Activated CD4-positive, alpha-beta T cell treated with anti-CD3 and anti-CD28 coated beads, Interleukin-2, Interleukin-6, amounts not matched to agents 100 ng/mL and 50 ng/mL, durations not matched to agents 16 hours and 8 hours (primary cell): ENCODE measurements at regions not wholly inside any gene's neighbourhood (a gene's known extent, or its start where the extent isn't known, plus 50 kb on each side); places are given as distances from the start of the nearest gene placed in this dataset.

Source experiments
- DNase-seq: peaks from one replicate; pipeline ENCODE4 v3.0.0-alpha.2; 2020

DNA sequence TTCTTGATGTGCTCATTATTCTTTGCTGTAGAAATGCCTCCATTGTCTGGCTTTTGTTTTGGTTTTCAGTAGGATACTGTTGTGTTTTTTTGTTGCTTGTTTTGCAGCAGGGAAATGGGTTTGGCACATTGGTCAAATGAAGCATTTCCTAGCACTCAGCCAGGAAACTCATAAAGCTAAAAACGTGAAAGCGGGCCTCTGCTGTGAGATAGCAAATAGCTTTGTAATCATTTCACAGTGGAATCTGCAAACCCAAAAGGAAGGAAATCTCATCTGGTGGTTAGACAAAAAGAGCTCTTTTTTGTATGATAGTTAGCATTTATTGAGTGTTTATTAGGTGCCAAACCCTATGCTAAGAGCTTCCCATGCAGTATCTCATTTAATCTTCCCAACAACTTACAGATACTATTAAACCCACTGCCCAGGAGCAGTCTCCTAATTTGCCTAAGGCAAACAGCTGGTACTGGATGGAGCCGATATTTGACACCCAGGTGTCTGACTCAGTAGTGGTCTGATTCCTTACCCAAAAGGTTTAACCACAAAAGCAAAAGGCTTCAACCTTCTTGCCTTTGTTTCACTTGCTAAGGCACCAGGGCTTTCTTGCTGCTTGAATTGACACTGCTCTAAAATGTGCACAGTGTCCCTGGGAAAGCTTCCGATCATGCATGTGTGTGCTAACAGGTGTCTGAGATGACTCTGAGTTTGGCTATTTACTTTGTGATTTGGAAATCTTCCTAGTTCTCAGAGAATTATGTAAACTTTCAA, 527.9 kb upstream of the MDFIC2 start:
- peak; percentile 24 for DNase-seq

GRCh38 chr3:70833239-70833960, 521.0 kb upstream of the MDFIC2 start:
- no peak for DNase-seq

DNA sequence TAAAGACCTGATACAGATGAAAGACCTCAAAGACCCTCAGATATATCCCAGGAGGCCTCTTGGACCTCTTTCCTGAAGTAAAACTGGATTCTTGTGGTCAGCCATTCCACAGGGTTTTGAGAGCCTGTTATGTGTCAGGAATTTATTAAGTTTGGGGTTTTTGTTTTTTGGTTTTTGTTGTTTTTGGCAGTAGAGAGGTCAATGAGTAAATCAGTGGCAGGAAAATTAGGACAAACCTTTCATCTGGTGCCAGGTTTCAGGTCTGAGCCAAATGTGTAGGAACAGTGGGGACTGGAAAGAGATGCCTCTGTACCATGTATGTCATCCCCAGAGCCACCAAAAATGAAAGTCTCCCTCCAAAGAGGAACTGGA, 520.4 kb upstream of the MDFIC2 start:
- no peak for DNase-seq

DNA sequence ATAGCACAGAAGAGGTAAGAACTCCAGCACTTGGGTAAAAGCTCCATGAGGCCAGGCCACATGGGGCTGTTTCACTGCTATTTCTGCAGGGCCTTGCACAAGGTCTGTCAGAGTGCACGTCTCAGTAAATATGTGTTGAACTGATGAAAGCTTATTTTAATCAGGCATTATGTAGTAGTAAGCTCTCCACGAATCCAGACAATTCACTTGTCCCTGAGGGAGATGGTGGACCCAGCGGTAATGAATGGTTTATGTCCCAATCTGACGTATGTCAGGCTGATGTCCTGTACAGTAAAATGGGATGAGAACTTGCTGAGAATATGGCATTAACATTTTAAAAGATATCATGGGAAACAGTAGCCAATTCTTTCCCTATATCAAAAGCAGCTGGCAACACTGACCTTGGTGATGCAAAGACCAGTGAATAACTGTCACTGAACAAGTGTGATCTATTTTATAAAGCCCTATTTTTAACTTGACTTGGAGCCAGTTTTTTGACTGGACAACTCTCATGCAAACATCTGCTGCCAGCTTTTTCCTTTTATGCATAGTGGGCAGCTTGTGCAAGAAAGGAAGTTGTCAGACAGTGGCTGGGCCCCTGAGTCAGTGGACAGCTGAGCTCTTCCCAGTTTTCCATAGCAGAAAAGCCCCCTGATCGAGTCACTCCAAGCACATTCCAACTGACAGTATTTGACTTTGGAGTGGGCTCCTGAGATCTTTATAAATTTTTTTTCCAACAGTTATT, 519.8 kb upstream of the MDFIC2 start:
- no peak for DNase-seq

DNA sequence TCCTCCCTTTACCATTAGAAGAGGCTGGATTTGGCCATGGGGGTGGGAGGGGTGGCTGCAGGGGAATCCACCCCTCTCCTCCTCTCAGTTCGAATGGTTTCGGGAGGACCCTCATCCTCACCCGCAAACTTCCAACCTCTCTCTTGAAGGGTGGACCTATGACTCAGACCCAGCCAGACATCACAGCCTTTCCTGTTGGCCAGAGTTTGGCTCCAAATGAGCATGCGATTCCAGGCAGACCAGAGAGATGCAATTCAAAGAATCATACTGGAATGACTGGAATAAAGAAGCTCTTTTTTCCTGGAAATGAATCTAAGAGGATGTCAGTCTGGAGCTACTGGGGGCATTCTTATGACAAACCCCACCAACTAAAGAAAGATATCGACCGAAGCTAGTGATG, 516.7 kb upstream of the MDFIC2 start:
- no peak for DNase-seq

- no peak for DNase-seq
Measured at GRCh38 chr3:70824773-70825172, 512.3 kb upstream of the MDFIC2 start.

DNA sequence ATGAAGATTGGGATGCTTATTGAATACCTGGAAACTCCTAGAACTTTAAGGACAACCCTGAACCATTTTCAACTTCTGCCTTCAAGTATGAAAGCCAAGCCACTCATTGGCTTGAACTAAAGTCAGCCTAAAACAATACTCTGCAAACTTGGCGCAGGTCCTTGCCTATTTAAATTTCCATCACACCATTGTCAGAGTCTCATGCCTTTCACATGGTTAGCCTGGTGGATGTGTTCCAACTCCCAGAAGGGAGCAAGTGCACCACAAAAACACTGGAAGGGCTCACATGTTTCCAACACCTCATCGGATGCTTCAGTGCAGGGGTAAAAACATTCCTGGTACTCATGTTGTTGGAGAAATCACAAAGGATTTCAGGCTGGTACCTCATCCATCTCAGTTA, 511.6 kb upstream of the MDFIC2 start:
- DNase-seq = no peak

DNA sequence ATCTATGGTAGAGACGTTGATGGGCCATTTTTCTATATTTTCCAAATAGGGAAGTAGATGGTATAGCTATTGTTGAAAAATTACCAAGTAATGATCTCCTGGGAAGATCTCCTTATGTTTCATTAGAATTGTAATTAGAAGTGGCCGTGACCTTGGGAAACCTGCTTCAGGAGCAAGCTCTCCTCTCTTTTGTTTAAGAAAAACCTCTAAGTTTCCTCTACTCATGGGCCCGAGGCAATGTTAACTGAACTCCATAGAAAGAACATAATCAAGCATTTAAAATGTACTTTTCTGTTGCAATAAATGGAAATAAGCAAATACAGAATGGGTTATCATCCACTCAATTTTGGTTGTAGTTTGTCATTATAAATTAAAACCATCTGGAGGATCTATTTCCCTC, 511.2 kb upstream of the MDFIC2 start:
- no peak for DNase-seq

DNA sequence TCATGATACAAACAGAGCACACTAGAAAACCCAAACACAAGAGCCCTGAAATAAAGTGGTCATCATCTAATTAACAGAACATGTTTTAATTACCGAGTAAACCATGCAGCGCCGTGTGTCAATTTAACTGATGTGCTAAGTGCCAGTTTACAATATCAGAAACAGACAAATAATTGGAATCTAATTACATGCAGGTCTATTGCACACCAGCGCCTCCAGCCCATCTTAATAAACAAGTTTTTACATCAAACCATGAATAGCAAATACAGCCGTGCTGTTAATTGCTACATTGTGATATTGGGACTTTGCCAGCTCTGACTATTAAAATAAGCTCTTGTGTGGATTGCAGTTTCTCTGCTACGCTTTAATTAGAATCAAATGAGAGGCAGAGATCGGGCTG, 510.2 kb upstream of the MDFIC2 start:
- DNase-seq = no peak

GRCh38 chr3:70821602-70822001, 509.2 kb upstream of the MDFIC2 start:
- DNase-seq = no peak

- no peak for DNase-seq
Measured at GRCh38 chr3:70820397-70820796, 508.0 kb upstream of the MDFIC2 start.

DNA sequence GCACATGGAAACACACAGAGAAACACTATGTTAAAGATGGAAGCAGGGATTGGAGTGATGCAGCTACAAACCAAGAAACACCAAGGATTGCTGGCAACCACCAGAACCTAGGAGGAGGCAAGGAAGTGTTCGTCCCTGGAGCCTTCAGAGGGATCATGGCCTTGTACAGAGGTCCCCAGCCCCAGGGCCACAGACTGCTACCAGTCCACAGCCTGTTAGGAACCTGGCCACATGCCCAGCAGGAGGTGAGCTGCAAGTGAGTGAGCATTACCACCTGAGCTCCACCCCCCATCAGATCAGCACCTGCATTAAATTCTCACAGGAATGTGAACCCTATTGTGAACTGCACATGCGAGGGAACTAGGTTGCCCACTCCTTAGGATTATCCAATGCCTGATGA, 505.7 kb upstream of the MDFIC2 start:
- no peak for DNase-seq

DNA sequence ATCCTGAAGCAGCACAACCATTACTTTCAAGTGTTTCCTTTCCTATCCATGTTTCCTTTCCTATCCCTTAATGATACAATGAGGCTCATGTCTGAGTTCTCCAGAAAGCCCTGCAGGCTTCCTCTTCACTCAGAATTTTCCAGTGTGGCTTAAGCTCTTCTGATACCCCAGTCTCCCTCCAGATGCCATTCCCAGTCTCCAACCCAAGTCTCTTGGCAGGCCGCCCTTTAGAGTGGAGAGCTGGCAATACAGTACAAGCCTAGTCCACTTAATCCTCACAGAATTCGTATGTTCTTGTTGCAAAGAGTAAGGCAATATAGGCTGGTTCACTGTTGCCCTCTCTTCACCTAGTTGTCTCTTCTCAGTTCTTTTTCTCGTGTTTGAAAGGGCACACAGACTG, 503.9 kb upstream of the MDFIC2 start:
- no peak for DNase-seq

DNA sequence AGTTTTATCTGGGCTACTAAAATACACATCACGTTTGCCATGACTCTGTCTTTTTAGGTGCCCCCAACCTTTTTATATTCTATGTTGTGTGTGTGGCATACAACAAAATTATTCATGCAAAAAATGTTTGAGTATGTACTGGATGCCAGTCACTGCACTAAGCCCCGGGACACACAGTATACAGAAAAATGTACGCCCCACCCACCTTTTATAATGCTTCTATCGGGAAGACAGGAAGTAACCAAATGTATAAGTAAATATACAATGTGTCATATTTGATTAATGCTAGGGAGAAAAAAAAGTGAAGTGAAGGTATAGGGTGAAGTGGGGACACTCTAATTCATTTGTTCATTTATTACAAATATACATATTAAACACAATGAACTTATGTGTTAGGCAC, 503.4 kb upstream of the MDFIC2 start:
- no peak for DNase-seq

GRCh38 chr3:70813311-70813710, 500.9 kb upstream of the MDFIC2 start:
- no peak for DNase-seq

GRCh38 chr3:70811880-70812279, 499.4 kb upstream of the MDFIC2 start:
- no peak for DNase-seq

GRCh38 chr3:70808881-70809280, 496.4 kb upstream of the MDFIC2 start:
- no peak for DNase-seq

DNA sequence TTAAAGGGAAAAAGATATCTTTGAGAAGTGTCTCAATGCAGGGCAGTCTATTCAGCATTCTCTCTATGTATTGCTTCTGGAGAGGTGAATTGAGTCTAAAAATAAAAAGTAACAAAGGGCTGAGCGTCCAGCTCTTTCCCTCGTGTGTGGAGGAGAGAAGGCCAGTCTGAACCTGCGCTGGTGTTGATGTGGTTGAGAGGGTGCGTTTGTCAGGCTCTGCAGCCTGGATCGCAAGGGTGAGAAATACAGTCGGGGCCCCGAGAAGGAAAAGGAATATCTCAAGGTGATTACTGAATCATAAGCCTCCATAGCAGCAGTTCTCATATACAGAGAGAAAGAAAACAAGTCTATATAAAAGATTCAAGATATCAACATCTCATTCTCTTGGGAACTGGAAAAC, 494.1 kb upstream of the MDFIC2 start:
- DNase-seq = no peak

DNA sequence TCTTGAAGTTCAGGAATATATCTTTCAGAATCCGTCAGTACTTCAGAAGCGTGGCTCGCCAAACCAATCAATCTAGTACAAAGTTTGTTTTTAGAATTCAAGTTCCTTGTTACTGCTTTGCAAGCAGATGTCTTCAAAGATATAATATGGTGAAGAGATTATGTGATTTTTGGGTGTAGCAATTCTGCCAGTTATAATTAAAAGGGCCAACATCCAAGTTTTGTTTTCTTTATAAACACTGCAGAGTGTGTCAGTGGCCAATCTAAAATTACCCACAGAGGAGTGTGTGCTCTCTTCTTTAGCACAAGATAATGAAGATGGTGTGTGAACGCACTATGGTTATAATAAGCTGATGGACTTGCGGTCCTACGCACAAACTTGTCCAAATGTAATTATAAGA, 493.6 kb upstream of the MDFIC2 start:
- DNase-seq = no peak

DNA sequence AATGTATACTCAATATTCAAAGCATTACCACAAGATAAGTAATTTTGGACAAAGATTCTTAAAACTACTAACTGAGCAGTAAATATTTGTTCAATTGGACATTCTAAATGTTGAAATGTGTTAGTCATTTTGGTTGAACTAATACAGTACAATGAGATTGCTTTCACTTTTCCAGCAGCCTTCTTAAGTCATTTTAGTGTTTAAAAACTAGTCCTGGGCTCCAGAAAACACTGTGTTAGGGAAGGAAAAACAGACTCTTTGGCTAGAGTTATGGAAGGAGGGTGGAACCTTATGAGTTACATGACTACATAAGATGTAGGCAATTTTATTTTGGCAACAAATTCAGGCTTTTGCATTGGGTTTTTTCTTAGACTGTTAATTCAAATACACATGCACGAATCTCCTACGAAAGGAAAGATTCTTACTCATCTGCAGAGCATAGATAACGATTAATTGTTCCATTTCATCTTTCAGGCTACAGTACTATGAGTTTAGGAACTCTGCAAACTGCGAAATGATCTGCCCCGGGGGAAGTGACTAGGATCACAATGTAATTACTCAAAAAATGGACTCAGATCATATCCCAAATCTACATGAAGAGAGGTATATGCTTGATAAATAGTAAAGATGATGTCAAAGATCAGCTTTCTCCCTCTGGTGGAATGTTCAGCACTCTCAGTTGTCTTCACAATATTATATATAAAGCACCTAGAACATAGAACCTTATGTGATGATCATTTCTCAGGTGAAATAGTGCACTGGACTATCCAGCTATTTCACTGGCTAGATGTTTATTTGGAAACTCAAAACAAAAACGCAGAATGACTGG, 492.8 kb upstream of the MDFIC2 start:
- no peak for DNase-seq

GRCh38 chr3:70803891-70804290, 491.5 kb upstream of the MDFIC2 start:
- no peak for DNase-seq

DNA sequence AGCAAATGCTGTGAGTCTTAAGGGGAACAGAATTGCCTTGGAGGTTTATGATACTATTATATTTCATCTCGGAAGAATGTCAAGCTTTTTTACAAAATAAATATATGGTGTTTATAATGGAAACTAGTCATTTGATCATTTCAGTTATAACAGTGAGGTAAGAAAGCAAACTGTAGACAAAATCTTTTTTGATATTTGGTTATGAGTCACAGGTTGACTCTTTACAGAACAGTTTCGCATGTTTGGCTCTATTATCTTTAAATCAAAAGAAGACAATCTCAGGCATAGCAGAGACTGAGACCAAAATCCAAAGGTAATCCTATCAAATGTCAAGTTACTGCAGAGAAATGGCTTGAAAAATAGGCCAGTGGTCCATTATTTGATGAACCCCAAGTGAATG, 490.9 kb upstream of the MDFIC2 start:
- DNase-seq = no peak

DNA sequence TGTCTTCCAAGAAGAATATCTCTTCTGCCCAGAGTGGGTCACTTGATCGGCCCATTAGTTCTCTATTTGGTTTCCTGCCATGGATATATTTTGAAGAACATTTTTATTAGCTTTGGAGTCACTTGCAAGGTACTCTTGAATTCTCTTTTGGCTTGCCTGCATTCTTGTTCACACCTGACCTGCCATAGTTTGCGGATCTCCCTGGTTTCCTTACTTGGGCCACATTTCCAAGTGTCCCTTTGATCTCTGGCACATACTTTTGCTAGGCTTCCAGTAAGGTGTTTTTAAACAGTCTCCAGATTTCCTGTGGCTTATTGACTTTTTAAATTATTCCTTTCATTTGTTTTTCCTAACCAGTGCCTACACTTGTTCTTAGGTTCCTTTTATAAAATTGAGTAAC, 488.5 kb upstream of the MDFIC2 start:
- DNase-seq = no peak
